HL-60/S4 treated with retinoic acid at 250 ng/mL for 4 days and 3 days (cell line): ENCODE measurements at regions not wholly inside any gene's neighbourhood (a gene's known extent, or its start where the extent isn't known, plus 50 kb on each side); places are given as distances from the start of the nearest gene placed in this dataset.
"Not testable (repeated sequence)": the region's sequence is repeated elsewhere in the genome, so short reads cannot be mapped to it uniquely, and the experiment has no call there.

Experiments
- in situ Hi-C: fragments of 300-500 bp; cut with MboI; formaldehyde crosslinking; loops from 2 replicates; pipeline ENCODE4 v1.7.0; 2022; ENCODE audit warnings: low sequenced_read_pairs

- in situ Hi-C loops = no loop called here
Observed at GRCh38 chr3:193800138-193801043, 207.4 kb downstream of the OPA1 start.

- in situ Hi-C loops = no loop called here
Observed at GRCh38 chr3:193801097-193801496, 208.1 kb downstream of the OPA1 start.

GRCh38 chr3:193803288-193803687, 210.3 kb downstream of the OPA1 start:
- in situ Hi-C loops = no loop called here

GRCh38 chr3:193805448-193805847, 212.4 kb downstream of the OPA1 start:
- in situ Hi-C loops = no loop called here

GRCh38 chr3:193808317-193808716, 215.3 kb downstream of the OPA1 start:
- in situ Hi-C loops = no loop called here

- in situ Hi-C loops = no loop called here
Observed at GRCh38 chr3:193809106-193809505, 216.1 kb downstream of the OPA1 start.

GRCh38 chr3:193812078-193812725, 219.2 kb downstream of the OPA1 start:
- in situ Hi-C loops = no loop called here

- in situ Hi-C loops = no loop called here
Observed at GRCh38 chr3:193812791-193813500, 219.9 kb downstream of the OPA1 start.

GRCh38 chr3:193813501-193813830, 220.5 kb downstream of the OPA1 start:
- in situ Hi-C loops = no loop called here

GRCh38 chr3:193814166-193814892, 221.3 kb downstream of the OPA1 start:
- in situ Hi-C loops = no loop called here

- in situ Hi-C loops = no loop called here
Observed at GRCh38 chr3:193815246-193816027, 222.4 kb downstream of the OPA1 start.

GRCh38 chr3:193816028-193816395, 223.0 kb downstream of the OPA1 start:
- in situ Hi-C loops = no loop called here

GRCh38 chr3:193816656-193817311, 223.8 kb downstream of the OPA1 start:
- in situ Hi-C loops = no loop called here

GRCh38 chr3:193819117-193820010, 226.4 kb downstream of the OPA1 start:
- in situ Hi-C loops = no loop called here

GRCh38 chr3:193821151-193821668, 228.2 kb downstream of the OPA1 start:
- in situ Hi-C loops = no loop called here

GRCh38 chr3:193822492-193823212, 229.6 kb downstream of the OPA1 start:
- in situ Hi-C loops = no loop called here

- in situ Hi-C loops = not testable (repeated sequence)
Observed at GRCh38 chr3:193823213-193823605, 230.2 kb downstream of the OPA1 start.

GRCh38 chr3:193824365-193824764, 231.4 kb downstream of the OPA1 start:
- in situ Hi-C loops = no loop called here
